ENCODE measurements at regions not wholly inside any gene's neighbourhood (a gene's known extent, or its start where the extent isn't known, plus 50 kb on each side); places are given as distances from the start of the nearest gene placed in this dataset.
"Not testable (repeated sequence)": the region's sequence is repeated elsewhere in the genome, so short reads cannot be mapped to it uniquely, and the experiment has no call there.

- H3K4me3 ChIP-seq (ENCODE audit: low read depth, low read length): no peak overlapping the region
- no peak for DNase-seq (ENCODE audit: low read depth)
Observed at GRCh38 chr22:16699326-16699725, 106.7 kb upstream of the CCT8L2 start.

GRCh38 chr22:16697492-16698044 is 105.0 kb upstream of the CCT8L2 start:
- not testable (repeated sequence) for DNase-seq (ENCODE audit: low read depth); H3K27me3 ChIP-seq (ENCODE audit: control insufficient read depth, insufficient read depth, low read length); H3K36me3 ChIP-seq (ENCODE audit: control insufficient read depth, insufficient read depth, low read length); H3K4me3 ChIP-seq (ENCODE audit: low read depth, low read length)
- FAIRE-seq: peak; percentile 23

More at GRCh38 chr22:16699326-16699725, 106.7 kb upstream of the CCT8L2 start:
- peak; percentile 98 for FAIRE-seq
- Histone ChIP-seq H3K27me3 (ENCODE audit: control insufficient read depth, insufficient read depth, low read length) (no peaks in the 10 kb centered on the region), H3K36me3 (ENCODE audit: control insufficient read depth, insufficient read depth, low read length) (no peaks in the 10 kb centered on the region)
- TF ChIP-seq CTCF (IDR thresholded peaks at IDR 0.05; ENCODE audit: insufficient read depth, low read length, severe bottlenecking): no peak

- not testable (repeated sequence) for H3K27me3 ChIP-seq (ENCODE audit: control insufficient read depth, insufficient read depth, low read length); H3K36me3 ChIP-seq (ENCODE audit: control insufficient read depth, insufficient read depth, low read length); H3K4me3 ChIP-seq (ENCODE audit: low read depth, low read length); DNase-seq (ENCODE audit: low read depth); FAIRE-seq
Observed at GRCh38 chr22:16696900-16697299, 104.3 kb upstream of the CCT8L2 start.

GRCh38 chr22:16695261-16695660 is 102.7 kb upstream of the CCT8L2 start:
- Histone ChIP-seq H3K27me3 (ENCODE audit: control insufficient read depth, insufficient read depth, low read length) (no peaks in the 10 kb centered on the region), H3K36me3 (ENCODE audit: control insufficient read depth, insufficient read depth, low read length) (no peaks in the 10 kb centered on the region), H3K4me3 (ENCODE audit: low read depth, low read length) (no peak overlapping the region)
- DNase-seq (ENCODE audit: low read depth): no peak
- no peak for FAIRE-seq
- TF ChIP-seq CTCF (IDR thresholded peaks at IDR 0.05; ENCODE audit: insufficient read depth, low read length, severe bottlenecking): no peak

- not testable (repeated sequence) for DNase-seq (ENCODE audit: low read depth); H3K27me3 ChIP-seq (ENCODE audit: control insufficient read depth, insufficient read depth, low read length); H3K36me3 ChIP-seq (ENCODE audit: control insufficient read depth, insufficient read depth, low read length); H3K4me3 ChIP-seq (ENCODE audit: low read depth, low read length)
- FAIRE-seq: peak; percentile 76
Observed at GRCh38 chr22:16693747-16694146, 101.1 kb upstream of the CCT8L2 start.

GRCh38 chr22:16689358-16689757 is 96.7 kb upstream of the CCT8L2 start:
- FAIRE-seq; H3K4me3 ChIP-seq (ENCODE audit: low read depth, low read length); H3K36me3 ChIP-seq (ENCODE audit: control insufficient read depth, insufficient read depth, low read length); H3K27me3 ChIP-seq (ENCODE audit: control insufficient read depth, insufficient read depth, low read length); DNase-seq (ENCODE audit: low read depth): not testable (repeated sequence)

- not testable (repeated sequence) for H3K27me3 ChIP-seq (ENCODE audit: control insufficient read depth, insufficient read depth, low read length); DNase-seq (ENCODE audit: low read depth); FAIRE-seq; H3K36me3 ChIP-seq (ENCODE audit: control insufficient read depth, insufficient read depth, low read length); H3K4me3 ChIP-seq (ENCODE audit: low read depth, low read length)
Observed at GRCh38 chr22:16681290-16681689, 88.7 kb upstream of the CCT8L2 start.

- H3K36me3 ChIP-seq (ENCODE audit: control insufficient read depth, insufficient read depth, low read length); H3K4me3 ChIP-seq (ENCODE audit: low read depth, low read length); FAIRE-seq; DNase-seq (ENCODE audit: low read depth); H3K27me3 ChIP-seq (ENCODE audit: control insufficient read depth, insufficient read depth, low read length): not testable (repeated sequence)
Observed at GRCh38 chr22:16680209-16680899, 87.7 kb upstream of the CCT8L2 start.

GRCh38 chr22:16679191-16679834 is 86.7 kb upstream of the CCT8L2 start:
- not testable (repeated sequence) for H3K36me3 ChIP-seq (ENCODE audit: control insufficient read depth, insufficient read depth, low read length); H3K4me3 ChIP-seq (ENCODE audit: low read depth, low read length); FAIRE-seq; DNase-seq (ENCODE audit: low read depth); H3K27me3 ChIP-seq (ENCODE audit: control insufficient read depth, insufficient read depth, low read length)

GRCh38 chr22:16673433-16673832 is 80.8 kb upstream of the CCT8L2 start:
- not testable (repeated sequence) for H3K27me3 ChIP-seq (ENCODE audit: control insufficient read depth, insufficient read depth, low read length); H3K36me3 ChIP-seq (ENCODE audit: control insufficient read depth, insufficient read depth, low read length); FAIRE-seq; DNase-seq (ENCODE audit: low read depth); H3K4me3 ChIP-seq (ENCODE audit: low read depth, low read length)

GRCh38 chr22:16665610-16666009 is 73.0 kb upstream of the CCT8L2 start:
- not testable (repeated sequence) for H3K4me3 ChIP-seq (ENCODE audit: low read depth, low read length); FAIRE-seq; DNase-seq (ENCODE audit: low read depth)

GRCh38 chr22:16662330-16662729 is 69.7 kb upstream of the CCT8L2 start:
- not testable (repeated sequence) for DNase-seq (ENCODE audit: low read depth); FAIRE-seq

More at GRCh38 chr22:16665610-16666009, 73.0 kb upstream of the CCT8L2 start:
- not testable (repeated sequence) for H3K36me3 ChIP-seq (ENCODE audit: control insufficient read depth, insufficient read depth, low read length); H3K27me3 ChIP-seq (ENCODE audit: control insufficient read depth, insufficient read depth, low read length)

More at GRCh38 chr22:16662330-16662729, 69.7 kb upstream of the CCT8L2 start:
- not testable (repeated sequence) for H3K4me3 ChIP-seq (ENCODE audit: low read depth, low read length); H3K27me3 ChIP-seq (ENCODE audit: control insufficient read depth, insufficient read depth, low read length); H3K36me3 ChIP-seq (ENCODE audit: control insufficient read depth, insufficient read depth, low read length)
